Rectal smooth muscle tissue (tissue), 1 donor: ENCODE measurements at regions not wholly inside any gene's neighbourhood (a gene's known extent, or its start where the extent isn't known, plus 50 kb on each side); places are given as distances from the start of the nearest gene placed in this dataset.

Experiments used
- H3K27ac ChIP-seq: one replicate; pipeline ENCODE4 v1.7.0; 2013; ENCODE audit warnings: low read depth, low read length, inconsistent platforms
- H3K27me3 ChIP-seq: one replicate; pipeline ENCODE4 v1.7.0; 2013; ENCODE audit warnings: low read length; ENCODE audit not compliant: control insufficient read depth, insufficient read depth
- H3K36me3 ChIP-seq: one replicate; pipeline ENCODE4 v1.7.0; 2013; ENCODE audit warnings: low read length; ENCODE audit not compliant: control insufficient read depth, insufficient read depth
- H3K4me1 ChIP-seq: one replicate; pipeline ENCODE4 v1.7.0; 2013; ENCODE audit warnings: low read length; ENCODE audit not compliant: control insufficient read depth, insufficient read depth
- H3K4me3 ChIP-seq: one replicate; pipeline ENCODE4 v1.7.0; 2013; ENCODE audit warnings: low read length
- H3K9ac ChIP-seq: one replicate; pipeline ENCODE4 v1.7.0; 2013; ENCODE audit warnings: low read length

GRCh38 chr4:100898844-100899243, 381.0 kb upstream of the EMCN start:
- Histone ChIP-seq H3K4me3 (no peak overlapping the region), H3K4me1 (no peaks in the 10 kb centered on the region), H3K36me3 (no peaks in the 10 kb centered on the region), H3K27ac (no peak overlapping the region), H3K9ac (no peak overlapping the region), H3K27me3 (no peaks in the 10 kb centered on the region)

GRCh38 chr4:100895556-100896197, 377.9 kb upstream of the EMCN start:
- no peak overlapping the region for H3K9ac ChIP-seq
- H3K27me3 ChIP-seq, result no peaks in the 10 kb centered on the region
- no peak overlapping the region for H3K27ac ChIP-seq
- H3K4me1 ChIP-seq, result no peaks in the 10 kb centered on the region
- H3K36me3 ChIP-seq, result no peaks in the 10 kb centered on the region
- H3K4me3 ChIP-seq, result peak overlapping the region; percentile 46

- Histone ChIP-seq H3K27me3 (no peaks in the 10 kb centered on the region), H3K27ac (no peak overlapping the region), H3K4me1 (no peaks in the 10 kb centered on the region), H3K4me3 (no peak overlapping the region), H3K9ac (no peak overlapping the region), H3K36me3 (no peaks in the 10 kb centered on the region)
Observed at GRCh38 chr4:100894339-100894870, 376.6 kb upstream of the EMCN start.

GRCh38 chr4:100891808-100892207, 374.0 kb upstream of the EMCN start:
- H3K4me3 ChIP-seq, result no peak overlapping the region
- H3K4me1 ChIP-seq, result no peaks in the 10 kb centered on the region
- H3K36me3 ChIP-seq, result no peaks in the 10 kb centered on the region
- no peak overlapping the region for H3K9ac ChIP-seq
- H3K27ac ChIP-seq, result no peak overlapping the region
- no peaks in the 10 kb centered on the region for H3K27me3 ChIP-seq

GRCh38 chr4:100889898-100890297, 372.1 kb upstream of the EMCN start:
- Histone ChIP-seq H3K9ac (no peak overlapping the region), H3K27ac (no peak overlapping the region), H3K4me3 (no peak overlapping the region), H3K4me1 (no peaks in the 10 kb centered on the region), H3K36me3 (no peaks in the 10 kb centered on the region), H3K27me3 (no peaks in the 10 kb centered on the region)

GRCh38 chr4:100889401-100889800, 371.6 kb upstream of the EMCN start:
- Histone ChIP-seq H3K27ac (no peak overlapping the region), H3K27me3 (no peaks in the 10 kb centered on the region), H3K4me1 (no peaks in the 10 kb centered on the region), H3K4me3 (no peak overlapping the region), H3K36me3 (no peaks in the 10 kb centered on the region), H3K9ac (no peak overlapping the region)

- Histone ChIP-seq H3K27ac (no peak overlapping the region), H3K9ac (no peak overlapping the region), H3K4me1 (no peaks in the 10 kb centered on the region), H3K36me3 (no peaks in the 10 kb centered on the region), H3K27me3 (no peaks in the 10 kb centered on the region), H3K4me3 (no peak overlapping the region)
Observed at GRCh38 chr4:100882661-100883060, 364.8 kb upstream of the EMCN start.

- Histone ChIP-seq H3K9ac (no peak overlapping the region), H3K4me1 (no peaks in the 10 kb centered on the region), H3K4me3 (no peak overlapping the region), H3K36me3 (no peaks in the 10 kb centered on the region), H3K27me3 (no peaks in the 10 kb centered on the region), H3K27ac (no peak overlapping the region)
Observed at GRCh38 chr4:100881283-100881682, 363.5 kb upstream of the EMCN start.

GRCh38 chr4:100880011-100880410, 362.2 kb upstream of the EMCN start:
- Histone ChIP-seq H3K36me3 (no peaks in the 10 kb centered on the region), H3K27ac (no peak overlapping the region), H3K27me3 (no peaks in the 10 kb centered on the region), H3K9ac (no peak overlapping the region), H3K4me1 (no peaks in the 10 kb centered on the region), H3K4me3 (no peak overlapping the region)

GRCh38 chr4:100879471-100879870, 361.6 kb upstream of the EMCN start:
- H3K9ac ChIP-seq, result no peak overlapping the region
- H3K27me3 ChIP-seq, result no peaks in the 10 kb centered on the region
- H3K4me1 ChIP-seq, result no peaks in the 10 kb centered on the region
- no peak overlapping the region for H3K4me3 ChIP-seq
- H3K36me3 ChIP-seq, result no peaks in the 10 kb centered on the region
- no peak overlapping the region for H3K27ac ChIP-seq

GRCh38 chr4:100876546-100876945, 358.7 kb upstream of the EMCN start:
- no peak overlapping the region for H3K27ac ChIP-seq
- H3K36me3 ChIP-seq, result no peaks in the 10 kb centered on the region
- no peak overlapping the region for H3K4me3 ChIP-seq
- no peaks in the 10 kb centered on the region for H3K4me1 ChIP-seq
- H3K27me3 ChIP-seq, result no peaks in the 10 kb centered on the region
- H3K9ac ChIP-seq, result no peak overlapping the region

GRCh38 chr4:100875296-100876068, 357.7 kb upstream of the EMCN start:
- H3K36me3 ChIP-seq, result no peaks in the 10 kb centered on the region
- no peak overlapping the region for H3K27ac ChIP-seq
- no peaks in the 10 kb centered on the region for H3K4me1 ChIP-seq
- no peak overlapping the region for H3K4me3 ChIP-seq
- no peak overlapping the region for H3K9ac ChIP-seq
- no peaks in the 10 kb centered on the region for H3K27me3 ChIP-seq

GRCh38 chr4:100872811-100873210, 355.0 kb upstream of the EMCN start:
- Histone ChIP-seq H3K36me3 (no peaks in the 10 kb centered on the region), H3K4me3 (no peak overlapping the region), H3K27ac (no peak overlapping the region), H3K9ac (no peak overlapping the region), H3K27me3 (no peaks in the 10 kb centered on the region), H3K4me1 (no peaks in the 10 kb centered on the region)
